MCF 10A (cell line): ENCODE measurements at regions not wholly inside any gene's neighbourhood (a gene's known extent, or its start where the extent isn't known, plus 50 kb on each side); places are given as distances from the start of the nearest gene placed in this dataset.

ENCODE experiments used
- BruUV-seq: library from RNA; stranded (reverse); fragments of 400-500 nt; replicated peaks from 2 replicates; lab custom pipeline; 2021; lab: Mats Ljungman, UMichigan
- CTCF ChIA-PET: fragments of 300-600 bp; sonication (Branson Sonifier 250); formaldehyde crosslinking; extraction: SDS; loops from one replicate; lab custom pipeline; 2021; ENCODE audit warnings: antibody characterized with exemption, inconsistent platforms; lab: Yijun Ruan, JAX
- POLR2A ChIA-PET: fragments of 300-600, 350-650 bp; sonication (Branson Sonifier 250); formaldehyde crosslinking; extraction: SDS; loops from one replicate; lab custom pipeline; 2020; ENCODE audit warnings: antibody characterized with exemption, inconsistent platforms; lab: Yijun Ruan, JAX
- DNase-seq: peaks from one replicate; pipeline ENCODE4 v3.0.0-alpha.2; 2018; ENCODE audit not compliant: unreplicated experiment
- H3K27ac Mint-ChIP-seq: one replicate; pipeline ENCODE4 v1.8.0; 2022; ENCODE audit warnings: mild to moderate bottlenecking, low read depth, mixed read lengths; ENCODE audit not compliant: unreplicated experiment
- H3K27me3 Mint-ChIP-seq: one replicate; pipeline ENCODE4 v1.8.0; 2022; ENCODE audit warnings: mixed read lengths; ENCODE audit not compliant: insufficient read depth, unreplicated experiment
- H3K36me3 Mint-ChIP-seq: one replicate; pipeline ENCODE4 v1.8.0; 2022; ENCODE audit warnings: mild to moderate bottlenecking, moderate library complexity, mixed read lengths; ENCODE audit not compliant: insufficient read depth, unreplicated experiment
- H3K4me1 Mint-ChIP-seq: one replicate; pipeline ENCODE4 v1.8.0; 2022; ENCODE audit warnings: mixed read lengths; ENCODE audit not compliant: insufficient read depth, unreplicated experiment
- H3K4me3 Mint-ChIP-seq: one replicate; pipeline ENCODE4 v1.8.0; 2022; ENCODE audit warnings: mild to moderate bottlenecking, moderate library complexity, mixed read lengths; ENCODE audit not compliant: unreplicated experiment
- H3K9me3 Mint-ChIP-seq: one replicate; pipeline ENCODE4 v1.8.0; 2022; ENCODE audit warnings: mixed read lengths; ENCODE audit not compliant: unreplicated experiment
- CTCF ChIP-seq: fragments of 200-600 bp; IDR thresholded peaks from one replicate; pipeline ENCODE4 v1.8.0; 2022; ENCODE audit warnings: antibody characterized with exemption, mild to moderate bottlenecking; ENCODE audit not compliant: unreplicated experiment
- intact Hi-C: fragments of 100-400 bp; cut with micrococcal nuclease; formaldehyde crosslinking; loops from 2 replicates; pipeline ENCODE4 v1.14.1; 2022

GRCh38 chr5:74272831-74273451 lies 367.6 kb downstream of the ENC1 start:
- POLR2A ChIA-PET, result no interaction called here
- no TSS peak for BruUV-seq
- peaks cover 10% of the 10 kb centered on the region for H3K9me3 Mint-ChIP-seq
- no peak for TF ChIP-seq CTCF
- no peak overlapping the region for H3K4me3 Mint-ChIP-seq
- no peaks in the 10 kb centered on the region for H3K27me3 Mint-ChIP-seq
- intact Hi-C loops, result no loop called here
- no peak for DNase-seq
- CTCF ChIA-PET, result no interaction called here
- H3K36me3 Mint-ChIP-seq, result no peaks in the 10 kb centered on the region
- peaks cover 9% of the 10 kb centered on the region for H3K4me1 Mint-ChIP-seq
- peak overlapping the region; percentile 11 for H3K27ac Mint-ChIP-seq

DNA sequence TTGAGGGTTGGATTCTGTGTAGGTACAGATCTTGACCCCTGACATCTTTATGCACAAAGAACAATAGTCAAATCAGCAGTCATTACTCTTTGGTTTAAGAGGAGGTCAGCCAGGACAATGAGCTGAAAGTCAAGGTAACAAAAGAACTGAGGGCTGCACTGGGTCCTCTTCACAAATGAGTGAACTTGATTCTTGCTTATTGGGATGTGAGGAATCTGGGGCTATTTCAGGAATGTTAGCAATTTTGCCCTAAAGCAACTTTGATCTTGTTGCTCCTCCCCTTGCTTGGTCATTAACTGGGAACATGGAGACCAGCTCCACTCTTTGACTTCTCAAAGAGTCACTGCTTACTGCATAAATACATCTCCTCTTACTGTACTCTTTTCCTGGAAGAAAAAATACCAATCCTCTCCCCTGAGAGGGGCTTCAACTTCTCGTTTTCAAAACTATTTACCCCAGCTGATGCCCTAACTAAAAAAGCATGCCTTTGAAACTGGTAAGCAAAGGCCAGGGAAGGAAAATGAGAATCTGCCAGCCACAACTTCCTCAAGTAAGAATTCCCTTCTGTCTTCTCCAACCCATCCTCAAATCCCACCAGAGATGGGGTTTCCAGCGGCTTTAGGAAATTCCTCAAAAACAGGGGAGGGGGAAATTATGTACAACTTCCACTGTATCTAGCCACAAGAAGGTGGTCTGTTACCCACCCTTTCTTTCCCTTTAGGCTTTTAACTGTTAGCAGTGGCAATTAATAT lies 368.3 kb downstream of the ENC1 start:
- TF ChIP-seq CTCF, result no peak
- BruUV-seq, result no TSS peak
- Mint-ChIP-seq H3K4me1 (peaks cover 9% of the 10 kb centered on the region), H3K27me3 (no peaks in the 10 kb centered on the region), H3K36me3 (no peaks in the 10 kb centered on the region), H3K4me3 (no peak overlapping the region), H3K27ac (peak overlapping the region; percentile 11), H3K9me3 (peaks cover 10% of the 10 kb centered on the region)
- DNase-seq, result no peak
- CTCF ChIA-PET, result interaction anchor here (0.6 kb wide), 1 partner anchor 699 kb away, joined by 5 read pairs; no protein-coding TSS in a partner anchor
- intact Hi-C loops, result no loop called here
- POLR2A ChIA-PET, result interaction anchor here (0.7 to 1.0 kb wide), 3 partner anchors 15 to 380 kb away, joined by 3 to 4 read pairs (median 4); no protein-coding TSS in a partner anchor

- CTCF ChIA-PET, result no interaction called here
- no peak for TF ChIP-seq CTCF
- DNase-seq, result no peak
- H3K9me3 Mint-ChIP-seq, result no peaks in the 10 kb centered on the region
- BruUV-seq, result no TSS peak
- POLR2A ChIA-PET, result no interaction called here
- peaks cover 9% of the 10 kb centered on the region for H3K4me1 Mint-ChIP-seq
- intact Hi-C loops, result no loop called here
- no peak overlapping the region for H3K4me3 Mint-ChIP-seq
- no peaks in the 10 kb centered on the region for H3K36me3 Mint-ChIP-seq
- no peaks in the 10 kb centered on the region for H3K27me3 Mint-ChIP-seq
- no peak overlapping the region for H3K27ac Mint-ChIP-seq
These were observed 372.2 kb downstream of the ENC1 start for GRCh38 chr5:74268297-74268696.

- no peaks in the 10 kb centered on the region for H3K9me3 Mint-ChIP-seq
- no peak overlapping the region for H3K4me3 Mint-ChIP-seq
These were observed 373.7 kb downstream of the ENC1 start for GRCh38 chr5:74266836-74267235.

More at GRCh38 chr5:74266836-74267235, 373.7 kb downstream of the ENC1 start:
- DNase-seq, result no peak
- H3K27ac Mint-ChIP-seq, result no peak overlapping the region
- CTCF ChIA-PET, result interaction anchor here (1.1 kb wide), 1 partner anchor 211 kb away, joined by 4 read pairs; no protein-coding TSS in a partner anchor
- TF ChIP-seq CTCF, result no peak
- H3K4me1 Mint-ChIP-seq, result peaks cover 3% of the 10 kb centered on the region
- no peaks in the 10 kb centered on the region for H3K36me3 Mint-ChIP-seq
- intact Hi-C loops, result no loop called here
- H3K27me3 Mint-ChIP-seq, result no peaks in the 10 kb centered on the region
- POLR2A ChIA-PET, result interaction anchor here (1.0 kb wide), 1 partner anchor 22 kb away, joined by 4 read pairs; no protein-coding TSS in a partner anchor
- BruUV-seq, result no TSS peak
